Middle frontal gyrus (tissue), 1 donor: ENCODE measurements at regions not wholly inside any gene's neighbourhood (a gene's known extent, or its start where the extent isn't known, plus 50 kb on each side); places are given as distances from the start of the nearest gene placed in this dataset.

ENCODE experiments used
- DNase-seq: peaks from one replicate; pipeline ENCODE4 v3.0.0-alpha.2; 2015; ENCODE audit warnings: low spot score; ENCODE audit errors: extremely low spot score

GRCh38 chr11:121754598-121754997, 301.8 kb upstream of the SORL1-AS1 start:
- no peak for DNase-seq

- no peak for DNase-seq
These were observed 296.9 kb upstream of the SORL1-AS1 start for GRCh38 chr11:121749691-121750090.

GRCh38 chr11:121748068-121748467, 295.3 kb upstream of the SORL1-AS1 start:
- DNase-seq: no peak

GRCh38 chr11:121743285-121743684, 290.5 kb upstream of the SORL1-AS1 start:
- no peak for DNase-seq

DNA sequence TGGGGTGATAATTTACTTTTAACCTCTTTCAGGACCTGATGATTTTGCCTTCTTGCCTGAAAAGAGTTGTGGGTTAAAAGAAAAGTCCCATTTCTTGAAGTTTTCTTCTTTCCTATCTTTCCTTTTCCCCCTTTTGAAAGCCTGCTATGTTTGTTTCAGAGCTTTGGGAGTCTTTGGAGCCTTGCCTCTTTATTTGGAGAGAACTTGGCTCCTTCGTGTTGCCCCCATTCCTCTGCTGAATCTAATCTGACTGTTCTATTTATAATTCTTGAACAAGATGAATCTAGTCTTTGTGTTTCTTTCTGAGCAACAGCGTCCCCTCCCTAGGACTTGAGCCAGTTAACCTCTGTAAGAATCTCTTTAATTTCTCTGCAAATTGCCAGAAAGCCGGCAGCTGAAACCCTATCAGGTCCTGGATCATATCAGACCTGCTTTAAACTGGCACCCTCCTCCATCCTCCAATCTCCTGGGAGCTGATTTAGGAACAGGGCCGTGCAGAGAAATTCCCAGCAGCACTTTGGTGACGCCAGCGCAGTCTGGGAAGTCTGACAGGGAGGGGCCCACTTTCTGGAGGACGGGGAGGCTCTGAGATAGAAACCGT, 289.1 kb upstream of the SORL1-AS1 start:
- peak; percentile 30 for DNase-seq

GRCh38 chr11:121741351-121741760, 288.6 kb upstream of the SORL1-AS1 start:
- DNase-seq: no peak

GRCh38 chr11:121740902-121741301, 288.1 kb upstream of the SORL1-AS1 start:
- DNase-seq: no peak

DNA sequence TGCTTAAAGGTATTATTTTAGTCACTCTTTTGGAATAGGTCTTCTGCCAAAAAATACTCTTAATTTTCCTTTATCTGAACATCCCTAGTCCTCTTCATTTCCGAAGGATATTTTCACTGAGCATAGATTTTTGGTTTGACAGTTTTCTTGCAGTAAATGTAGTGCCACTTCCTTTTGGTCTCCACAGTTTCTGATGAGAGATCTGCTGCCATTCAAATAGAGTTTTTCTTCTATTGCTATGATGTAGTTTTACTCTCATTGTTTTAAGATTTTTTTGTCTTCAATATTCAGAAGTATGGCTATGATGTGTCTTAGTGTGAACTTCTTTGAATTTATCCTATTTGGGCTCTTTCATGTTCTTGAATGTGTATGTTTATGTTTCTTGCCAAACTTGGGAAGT, 281.1 kb upstream of the SORL1-AS1 start:
- DNase-seq: no peak

DNA sequence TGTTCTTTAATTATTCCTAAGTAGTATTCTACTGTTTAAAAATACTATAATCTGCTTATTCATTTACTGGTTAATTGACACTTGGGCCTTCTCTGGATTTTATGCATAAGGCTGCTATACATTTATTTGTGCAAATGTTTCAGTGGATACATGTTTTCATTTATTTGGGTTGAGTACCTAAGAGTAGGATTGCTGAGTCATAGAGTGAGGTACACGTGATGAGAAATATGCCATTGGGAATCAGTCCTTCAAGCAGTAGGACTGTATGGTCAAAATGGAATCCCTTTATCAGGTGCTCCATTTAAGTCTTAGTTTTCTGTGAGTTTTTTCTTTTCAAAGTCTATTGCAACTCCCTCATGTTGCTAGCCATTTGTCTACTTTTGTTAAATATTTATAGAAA, 275.2 kb upstream of the SORL1-AS1 start:
- DNase-seq: no peak

- peak; percentile 55 for DNase-seq
These were observed 270.5 kb upstream of the SORL1-AS1 start for GRCh38 chr11:121723246-121723741.

- DNase-seq: peak; percentile 93
These were observed 269.9 kb upstream of the SORL1-AS1 start for GRCh38 chr11:121722431-121723245.

DNA sequence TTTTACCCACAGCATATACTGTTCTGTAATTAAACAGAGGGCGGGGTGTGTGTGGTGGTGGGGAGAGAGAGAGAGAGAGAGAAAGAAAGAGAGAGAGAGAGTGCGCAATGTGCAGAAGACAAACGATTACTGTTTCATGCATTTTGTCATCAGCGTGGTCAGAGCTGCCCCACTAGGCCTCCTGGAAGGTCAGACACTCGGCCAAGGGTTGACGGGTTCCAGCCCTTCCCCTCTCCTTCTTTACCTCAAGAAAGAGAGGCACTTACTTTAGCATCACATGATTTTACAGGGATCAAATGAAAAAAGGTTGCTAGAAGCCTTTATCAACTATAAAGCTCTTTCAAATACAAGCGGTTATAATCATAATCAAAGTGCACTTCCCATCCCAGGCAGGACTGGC, 269.2 kb upstream of the SORL1-AS1 start:
- no peak for DNase-seq

GRCh38 chr11:121721448-121721847, 268.7 kb upstream of the SORL1-AS1 start:
- no peak for DNase-seq

GRCh38 chr11:121717296-121717695, 264.5 kb upstream of the SORL1-AS1 start:
- no peak for DNase-seq

DNA sequence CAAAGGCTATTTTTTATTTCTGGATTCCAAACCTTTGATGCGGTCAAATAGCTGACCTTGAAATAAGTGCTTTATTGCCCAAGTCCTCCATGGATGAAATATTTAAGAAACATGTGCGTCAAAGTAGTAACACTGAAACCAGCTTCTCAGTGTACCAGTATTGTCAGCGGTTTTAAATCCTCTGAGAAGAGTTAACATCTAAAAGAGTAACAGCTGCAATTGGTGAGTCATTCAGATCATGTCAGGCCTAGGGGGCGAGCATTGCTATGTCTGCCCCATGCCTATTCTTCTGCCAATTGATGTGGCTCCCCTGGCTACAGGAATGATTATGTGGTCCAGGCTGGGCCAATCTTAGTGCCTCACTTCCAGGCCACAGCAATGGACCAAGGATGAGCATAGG, 263.3 kb upstream of the SORL1-AS1 start:
- DNase-seq: no peak

- no peak for DNase-seq
These were observed 262.6 kb upstream of the SORL1-AS1 start for GRCh38 chr11:121715405-121715804.

GRCh38 chr11:121714351-121714750, 261.6 kb upstream of the SORL1-AS1 start:
- no peak for DNase-seq

GRCh38 chr11:121711939-121712338, 259.2 kb upstream of the SORL1-AS1 start:
- DNase-seq: no peak

DNA sequence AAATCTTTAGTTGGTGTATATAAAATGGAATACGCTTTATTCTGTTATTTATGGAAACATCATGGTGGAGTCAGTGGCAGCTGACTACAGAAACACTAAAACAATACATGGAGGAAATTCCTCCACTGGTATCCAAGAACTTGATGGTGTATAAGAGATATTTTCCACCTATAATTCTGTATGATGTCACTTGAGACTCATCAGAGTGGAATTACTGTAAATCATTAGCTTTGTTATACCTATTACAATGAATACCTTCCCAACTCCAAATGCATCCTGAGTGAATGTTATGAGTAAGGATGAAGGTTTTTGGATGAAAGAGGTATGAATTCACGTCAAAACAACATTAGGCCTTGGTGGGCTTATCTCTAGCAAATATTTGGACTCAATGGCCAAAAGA, 258.5 kb upstream of the SORL1-AS1 start:
- no peak for DNase-seq

DNA sequence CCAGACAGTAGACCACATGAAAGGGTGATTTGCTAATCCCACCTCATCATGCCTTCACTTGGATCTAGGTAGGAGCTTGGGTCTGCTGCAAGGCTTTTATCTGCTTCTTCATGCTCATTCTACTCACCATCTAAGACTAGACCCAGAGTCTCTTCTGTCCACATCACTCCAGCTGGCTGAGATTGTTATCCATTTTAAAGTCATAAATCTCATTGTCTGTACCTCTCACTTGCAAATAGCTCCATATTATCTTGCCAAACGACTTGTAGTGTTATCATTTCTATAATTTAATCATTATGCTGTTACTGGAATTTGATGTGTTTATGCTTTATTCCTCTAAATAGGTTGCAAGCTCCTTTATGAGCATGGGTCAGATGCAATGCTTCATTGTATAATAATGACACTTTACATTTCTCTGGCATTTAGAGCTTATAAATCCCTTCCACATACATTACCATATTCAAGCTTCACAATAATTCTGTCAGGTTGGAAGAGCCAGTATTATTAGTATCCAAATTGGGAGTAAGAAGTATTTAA, 254.2 kb upstream of the SORL1-AS1 start:
- no peak for DNase-seq

DNA sequence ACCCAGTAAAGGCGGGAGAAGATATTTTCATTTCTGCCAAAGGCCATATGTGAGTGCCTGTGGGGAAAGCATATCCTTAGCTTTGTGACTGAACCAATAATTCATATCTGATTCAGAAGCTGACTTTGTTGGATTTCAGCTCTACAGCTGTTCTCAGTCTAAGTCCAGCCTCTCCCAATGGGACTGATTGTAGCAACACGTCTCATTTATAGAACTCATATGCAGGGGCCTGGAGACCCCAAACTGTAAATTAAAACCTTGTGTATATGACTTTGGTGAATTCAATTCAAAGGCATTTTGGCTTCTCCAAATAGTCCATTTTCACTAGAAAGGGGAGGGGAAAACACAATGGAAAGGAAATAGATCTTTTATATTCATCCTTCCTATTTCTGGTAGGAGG, 250.4 kb upstream of the SORL1-AS1 start:
- no peak for DNase-seq

DNA sequence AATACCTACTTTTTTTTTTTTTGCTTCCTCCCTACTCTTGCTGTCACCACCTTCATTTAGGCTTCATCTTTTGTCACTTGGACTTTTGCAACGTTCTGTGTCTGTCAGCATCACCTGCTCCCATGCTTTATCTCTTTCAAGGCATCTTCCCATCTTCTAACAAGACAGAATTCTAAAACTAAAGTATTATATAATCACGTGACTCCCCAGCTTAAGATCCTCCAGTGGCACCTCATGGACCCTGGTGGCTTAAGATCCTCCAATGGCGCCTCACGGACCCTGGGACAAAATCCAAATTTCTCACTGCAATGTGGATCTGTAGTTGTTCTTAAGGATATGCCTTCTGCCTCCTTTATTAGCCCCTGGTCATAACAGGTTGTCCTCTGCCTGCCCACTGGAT, 248.2 kb upstream of the SORL1-AS1 start:
- DNase-seq: no peak

- DNase-seq: no peak
These were observed 247.0 kb upstream of the SORL1-AS1 start for GRCh38 chr11:121699801-121700200.
